ENCODE measurements at regions not wholly inside any gene's neighbourhood (a gene's known extent, or its start where the extent isn't known, plus 50 kb on each side); places are given as distances from the start of the nearest gene placed in this dataset.

DNA sequence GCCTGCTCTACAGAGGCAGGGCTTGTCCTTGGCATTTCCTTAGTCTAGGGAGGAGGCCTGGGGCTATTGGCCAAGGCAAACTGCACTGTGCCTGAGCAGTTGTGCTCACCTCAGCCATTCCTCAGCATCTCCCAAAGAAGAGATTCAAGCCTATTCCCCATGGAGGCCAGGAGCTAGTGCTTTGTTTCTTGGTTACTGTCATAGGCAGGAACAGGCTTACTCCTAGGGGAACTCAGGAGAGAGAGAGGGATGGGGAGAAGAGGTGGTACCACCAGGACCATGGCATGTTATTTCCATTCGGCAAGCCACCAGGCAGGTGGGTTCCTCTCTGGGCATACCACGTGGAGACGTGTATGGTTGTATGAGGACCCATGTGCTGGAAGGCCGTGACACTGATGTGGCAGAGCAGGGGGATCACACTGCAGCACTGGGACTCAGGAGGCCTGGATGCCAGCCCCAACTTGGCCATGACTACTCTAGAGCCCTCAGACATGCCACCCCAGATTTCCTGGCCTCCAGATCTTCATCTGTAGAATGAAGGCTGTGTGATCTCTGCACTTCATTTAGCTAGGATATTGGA lies 233.7 kb downstream of the LOXHD1 start:
- in situ Hi-C loops (cut with HindIII; ENCODE audit: low sequenced_read_pairs), result no loop called here

DNA sequence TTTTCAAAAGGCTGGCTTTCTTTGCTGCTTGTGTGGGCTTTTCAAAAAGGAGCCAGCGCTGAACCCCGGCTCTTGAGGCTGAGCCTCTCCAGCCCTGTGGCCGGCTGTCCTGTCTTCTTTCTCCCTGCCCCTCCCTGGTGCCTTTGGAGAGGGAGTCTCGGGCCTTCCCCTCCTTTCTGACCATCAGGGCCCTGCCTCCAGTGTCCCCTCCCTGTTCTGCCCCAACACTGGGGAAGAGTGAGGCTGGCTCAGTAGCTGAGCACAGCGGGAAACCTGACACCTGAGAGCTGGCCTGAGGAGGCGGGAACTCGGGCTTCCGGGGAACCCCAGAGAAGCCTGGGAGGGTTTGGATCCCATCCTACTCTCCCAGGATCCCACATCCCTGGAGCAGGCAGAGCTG lies 232.1 kb downstream of the LOXHD1 start:
- in situ Hi-C loops (cut with HindIII; ENCODE audit: low sequenced_read_pairs), result no loop called here

DNA sequence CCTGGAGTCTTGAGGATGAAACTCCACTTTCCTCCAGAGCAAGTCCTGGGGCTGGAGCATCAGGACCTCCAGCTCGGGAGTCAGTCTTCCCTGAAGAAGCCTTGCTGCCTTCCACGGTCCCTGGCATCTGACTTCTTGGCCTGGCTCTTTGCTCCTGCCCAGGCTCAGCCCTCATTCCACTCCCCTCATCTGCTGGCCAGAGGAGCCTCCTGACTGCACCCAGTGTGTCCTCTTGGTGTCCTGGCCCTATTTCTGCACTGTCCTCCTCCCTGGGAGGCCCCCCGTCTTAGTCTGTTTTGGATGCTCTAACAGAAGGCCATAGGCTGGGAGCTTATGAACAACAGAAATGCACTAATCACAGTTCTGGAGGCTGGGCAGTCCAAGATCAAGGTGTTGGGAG lies 231.5 kb downstream of the LOXHD1 start:
- in situ Hi-C loops (cut with HindIII; ENCODE audit: low sequenced_read_pairs), result no loop called here

DNA sequence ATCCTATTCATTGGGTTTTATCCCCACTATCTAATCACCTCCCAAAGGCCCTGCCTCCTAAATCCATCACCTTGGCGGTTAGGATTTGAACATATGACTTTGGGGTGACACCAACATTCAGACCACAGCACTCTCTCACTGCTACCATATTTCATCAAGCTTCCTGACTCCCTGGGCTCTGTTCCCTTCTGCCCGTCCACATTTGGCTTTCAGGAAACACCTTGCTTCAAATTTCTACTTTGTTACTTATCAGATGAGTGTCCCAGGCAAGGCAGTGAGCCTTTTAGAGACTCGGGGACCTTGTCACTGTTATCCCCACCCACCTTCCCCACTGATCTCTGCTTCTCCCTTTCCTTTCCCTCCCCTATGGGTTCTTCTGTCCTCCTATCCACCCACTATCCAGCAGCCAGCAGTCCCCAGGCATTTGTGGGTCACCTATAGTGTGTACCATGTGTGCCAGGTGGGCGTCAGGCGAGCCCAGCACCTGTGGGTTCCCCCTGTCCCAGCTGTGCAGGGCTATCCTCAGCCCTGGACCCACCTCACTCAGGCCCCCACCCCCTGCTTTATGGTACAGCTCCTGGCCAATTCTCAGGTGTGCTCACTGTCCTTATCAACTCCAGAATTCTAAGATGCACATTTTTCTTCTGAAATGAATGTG lies 230.9 kb downstream of the LOXHD1 start:
- in situ Hi-C loops (cut with HindIII; ENCODE audit: low sequenced_read_pairs), result no loop called here

DNA sequence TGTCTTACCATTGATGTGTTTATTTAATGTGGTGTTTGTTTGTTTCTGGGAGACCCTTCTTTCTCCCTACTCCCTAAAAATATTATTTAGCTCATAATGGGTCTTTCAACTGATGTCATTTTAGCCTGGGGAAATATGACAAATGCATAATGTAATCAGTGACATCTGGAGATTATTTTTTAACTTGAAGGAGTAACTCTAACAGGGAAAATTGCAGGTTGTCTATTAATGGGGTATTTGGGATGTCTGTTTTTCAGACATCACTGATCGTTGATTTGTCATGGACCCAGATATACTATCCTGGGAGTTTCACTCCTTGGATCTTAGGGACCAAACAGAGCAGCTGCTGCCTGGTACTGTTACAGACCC lies 230.4 kb downstream of the LOXHD1 start:
- in situ Hi-C loops (cut with HindIII; ENCODE audit: low sequenced_read_pairs), result no loop called here

Data from DLD1 (cell line).